KG1 (cell line): ENCODE measurements at regions not wholly inside any gene's neighbourhood (a gene's known extent, or its start where the extent isn't known, plus 50 kb on each side); places are given as distances from the start of the nearest gene placed in this dataset.

ENCODE experiments used
- DNase-seq: peaks from one replicate; lab custom pipeline; 2025; lab: John Stamatoyannopoulos, UW

DNA sequence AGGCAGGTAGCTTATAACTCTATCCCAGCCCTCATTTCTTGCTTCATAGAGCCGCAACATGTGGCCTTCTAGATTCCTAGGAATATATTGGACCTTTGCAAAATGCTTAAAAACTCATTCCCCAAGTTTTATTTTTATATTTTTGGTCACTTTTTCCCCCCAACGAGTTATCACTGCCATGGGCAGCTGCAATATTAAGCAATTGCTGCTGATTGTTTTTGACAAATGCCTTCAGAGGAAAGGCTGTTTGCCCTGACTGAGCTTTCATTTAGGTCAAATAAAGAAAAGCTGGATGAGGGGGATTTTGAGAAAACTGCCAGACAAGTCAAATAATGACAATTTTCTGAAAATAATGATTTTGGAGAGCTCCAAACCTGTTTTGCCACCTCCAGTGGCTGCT is 976.9 kb upstream of the MBL2 start:
- DNase-seq: no peak

DNA sequence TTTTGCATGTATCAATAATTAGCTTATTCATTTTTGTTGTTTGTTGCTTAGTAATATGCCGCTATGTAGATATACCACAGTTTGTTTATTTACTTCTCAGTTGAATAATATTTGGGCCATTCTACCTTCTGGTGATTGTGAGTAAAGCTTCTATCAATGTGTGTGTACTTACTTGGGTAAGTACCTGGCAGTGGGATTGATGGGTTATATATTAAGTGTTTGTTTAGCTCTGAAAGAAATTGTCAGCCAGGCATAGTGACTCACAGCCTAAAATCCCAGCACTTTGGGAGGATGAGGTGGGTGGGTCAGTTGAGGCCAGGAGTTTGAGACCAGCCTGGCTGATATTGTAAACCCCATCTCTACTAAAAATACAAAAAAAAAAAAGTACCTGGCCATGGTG is 975.7 kb upstream of the MBL2 start:
- no peak for DNase-seq

DNA sequence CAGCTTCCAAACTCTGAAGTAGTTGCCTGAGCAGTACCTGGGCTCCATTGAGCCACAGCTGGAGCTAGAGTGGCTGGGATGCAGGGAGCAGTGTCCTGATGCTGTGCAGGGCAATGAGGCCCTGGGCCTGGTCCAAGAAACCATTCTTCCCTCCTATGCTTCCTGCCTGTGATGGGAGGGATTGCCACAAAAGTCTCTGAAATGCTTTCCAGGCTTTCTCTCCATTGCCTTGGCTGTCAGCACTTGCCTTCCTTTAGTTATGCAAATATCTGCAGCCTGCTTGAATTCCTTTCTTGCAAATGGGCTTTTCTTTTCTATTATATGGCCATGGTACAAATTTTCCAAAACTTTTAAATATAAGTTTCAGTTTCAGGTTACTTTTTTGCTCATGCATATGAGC is 972.2 kb upstream of the MBL2 start:
- DNase-seq: no peak

DNA sequence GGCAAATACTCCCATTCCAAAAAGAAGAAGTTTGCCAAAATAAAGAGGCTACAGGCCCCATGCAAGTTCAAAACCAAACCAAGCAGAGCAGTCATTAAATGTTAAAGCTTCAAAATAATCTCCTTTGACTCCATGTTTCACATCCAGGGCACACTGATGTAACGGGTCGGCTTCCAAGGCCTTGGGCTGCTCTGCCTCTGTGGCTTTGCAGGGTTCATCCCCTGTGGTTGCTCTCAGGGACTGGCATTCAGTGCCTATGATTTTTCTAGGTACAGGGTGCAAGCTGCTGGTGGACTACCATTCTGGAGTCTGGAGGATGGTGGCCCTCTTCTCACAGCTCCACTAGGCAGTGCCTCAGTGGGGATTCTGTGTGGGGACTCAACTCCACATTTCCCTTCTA is 971.6 kb upstream of the MBL2 start:
- DNase-seq: no peak

DNA sequence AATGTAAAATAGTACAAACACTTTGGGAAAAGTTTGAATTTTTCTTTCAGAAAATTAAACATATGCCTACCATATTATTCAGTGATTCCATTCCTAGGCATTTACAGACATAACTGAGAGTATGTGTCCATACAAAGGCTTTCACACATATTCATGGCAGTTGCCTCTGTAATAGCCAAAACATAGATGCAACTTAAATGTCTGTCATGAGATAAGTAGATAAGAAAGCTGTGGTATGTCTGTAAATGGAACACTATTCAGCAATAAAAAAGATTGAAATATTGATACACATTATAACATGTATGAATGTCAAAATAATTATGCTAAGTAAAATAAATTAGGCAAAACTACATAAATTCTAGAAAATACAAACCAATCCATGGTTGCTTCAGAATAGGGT is 964.5 kb upstream of the MBL2 start:
- DNase-seq: no peak

DNA sequence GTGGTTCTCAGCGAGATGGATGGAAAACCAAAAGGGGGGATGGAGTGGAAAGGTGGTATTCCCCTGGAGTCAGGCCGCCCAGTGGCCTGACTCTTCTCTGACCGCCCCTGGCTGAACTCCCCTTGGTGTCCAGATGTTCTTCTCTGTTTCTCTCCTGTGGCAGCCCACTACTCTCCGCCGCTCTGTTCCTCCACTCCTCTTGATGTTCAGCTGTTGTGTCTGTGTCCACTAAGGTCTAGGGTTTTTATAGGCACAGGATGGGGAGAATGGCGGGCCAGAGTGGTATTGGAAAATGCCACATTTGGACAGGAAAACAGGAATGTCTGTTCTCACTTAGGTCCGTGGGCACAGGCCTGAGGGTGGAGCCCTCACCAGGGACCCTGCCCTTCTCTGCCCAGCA is 954.3 kb upstream of the MBL2 start:
- no peak for DNase-seq

DNA sequence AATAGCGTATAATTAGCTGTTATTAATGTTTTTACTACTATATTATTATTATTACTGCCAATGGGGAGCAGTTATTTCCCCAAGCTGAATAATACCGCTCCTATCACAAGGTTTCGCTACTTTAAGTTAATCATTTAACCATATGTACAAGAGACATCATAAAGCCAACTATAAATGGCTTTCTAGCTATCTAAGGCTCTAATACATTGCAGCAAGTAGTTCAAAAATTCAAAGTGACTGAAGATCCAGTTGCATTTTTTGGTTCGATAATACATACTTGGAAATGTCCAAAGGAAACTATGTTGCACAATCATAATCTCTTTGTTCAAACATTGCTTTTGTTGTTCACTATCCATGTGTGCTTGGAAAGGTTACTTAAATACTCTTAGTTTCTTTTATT is 952.0 kb upstream of the MBL2 start:
- no peak for DNase-seq

DNA sequence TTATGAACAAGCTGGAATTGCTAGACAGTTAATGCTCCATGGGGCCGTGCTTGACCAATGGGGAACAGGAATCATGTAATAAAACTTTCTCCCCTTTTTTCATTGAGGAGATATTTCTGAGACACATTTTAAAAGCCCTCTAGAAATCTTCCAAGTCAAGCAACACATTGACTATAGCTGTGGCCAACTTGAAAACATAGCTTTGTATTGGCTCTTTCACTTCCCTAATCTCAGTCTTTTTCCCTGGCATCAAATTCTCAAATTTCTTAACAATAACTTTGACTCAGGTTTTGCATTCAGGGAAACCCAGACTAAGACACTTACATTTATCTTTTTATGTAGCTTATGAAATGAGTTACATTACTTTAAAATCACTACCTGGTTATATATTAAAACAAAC is 947.1 kb upstream of the MBL2 start:
- DNase-seq: no peak

DNA sequence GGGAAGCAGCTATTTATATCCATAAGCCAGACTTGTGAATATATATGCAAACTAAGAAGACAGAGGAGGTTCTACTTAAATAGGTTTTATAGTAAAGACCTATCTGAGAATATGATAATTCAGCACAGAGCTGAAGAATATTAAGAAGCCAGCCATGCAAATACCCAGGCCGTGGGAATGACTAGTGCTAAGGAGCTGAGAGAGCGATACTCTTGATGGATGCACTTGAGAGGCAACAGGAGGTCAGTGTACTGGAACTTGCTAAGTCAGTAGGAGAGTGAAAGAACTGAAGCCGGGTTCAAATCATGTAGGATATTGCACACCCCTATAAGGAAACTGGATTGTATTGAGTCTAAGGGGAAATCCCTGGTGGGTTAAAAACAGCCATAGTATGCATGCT is 943.6 kb upstream of the MBL2 start:
- no peak for DNase-seq

DNA sequence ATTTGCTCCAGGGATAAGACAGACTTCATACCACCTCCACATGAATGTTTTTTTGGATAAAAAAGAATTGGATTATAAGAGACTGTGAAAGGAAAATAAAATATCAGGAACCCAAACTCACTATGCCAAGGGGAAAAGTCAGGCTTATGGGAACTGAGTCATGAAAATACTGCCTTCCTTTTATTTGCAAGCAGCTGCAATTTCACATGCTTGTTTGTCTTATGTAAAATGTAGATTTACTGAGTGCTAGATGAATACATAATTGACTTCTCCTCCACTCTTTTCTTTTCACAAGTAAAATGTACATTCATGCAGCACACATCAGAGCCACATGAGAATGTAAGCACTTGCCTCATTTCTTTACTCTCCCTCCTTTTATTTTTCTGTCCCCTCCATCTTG is 940.8 kb upstream of the MBL2 start:
- DNase-seq: no peak

DNA sequence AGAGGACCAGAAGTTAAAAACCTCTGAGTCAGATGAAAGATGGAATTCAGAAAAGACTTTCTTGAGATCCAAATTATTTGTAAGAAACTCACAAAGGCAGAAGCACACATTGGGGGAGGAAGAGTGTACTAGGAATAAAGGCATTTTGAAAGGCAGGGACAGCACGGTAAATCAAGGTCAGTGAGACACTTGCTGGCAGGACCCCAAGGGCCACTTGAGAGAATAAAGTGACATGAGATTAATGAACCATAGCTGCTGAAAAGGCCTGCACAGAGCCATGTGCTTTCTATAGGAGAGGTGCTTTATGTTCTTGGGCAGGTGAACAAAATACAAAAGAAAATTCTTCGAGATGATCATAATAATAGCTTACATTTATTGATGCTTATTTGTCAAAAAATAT is 929.9 kb upstream of the MBL2 start:
- DNase-seq: no peak

DNA sequence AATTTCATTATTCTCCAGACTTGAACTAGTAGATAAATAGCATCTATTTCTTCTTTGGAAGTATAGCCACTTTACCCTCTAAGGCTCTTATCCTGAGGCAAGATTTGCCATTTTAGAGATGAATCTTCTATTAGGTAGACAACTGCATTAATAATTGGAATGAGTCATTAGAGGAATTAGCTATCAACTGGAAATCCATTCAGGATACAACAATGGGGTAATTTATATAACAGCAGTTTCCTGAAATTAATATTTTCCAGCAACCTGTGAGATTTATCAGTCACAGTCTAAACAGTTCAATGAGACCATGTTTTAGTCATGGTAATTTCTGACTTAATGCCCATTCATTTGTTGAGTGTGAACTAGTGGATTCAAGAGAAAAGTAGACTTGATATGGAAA is 928.6 kb upstream of the MBL2 start:
- no peak for DNase-seq

DNA sequence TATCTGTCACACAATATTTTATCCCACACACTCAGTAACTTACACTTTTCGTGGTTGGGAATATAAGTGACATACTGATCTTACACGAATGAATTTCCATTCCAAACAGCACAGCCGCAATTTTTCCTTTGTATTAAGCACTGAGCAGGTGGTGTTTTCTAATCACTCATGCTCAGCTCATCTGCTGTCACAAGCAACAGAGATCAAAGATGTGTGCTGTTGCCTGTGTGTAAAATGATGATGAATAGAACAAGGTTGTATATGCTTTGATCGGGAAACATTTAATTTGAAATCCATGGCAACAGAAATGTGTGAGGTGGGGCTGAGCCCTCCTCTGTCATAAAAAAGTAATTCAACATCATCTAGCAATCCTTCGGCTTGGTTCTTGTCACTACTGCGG is 927.7 kb upstream of the MBL2 start:
- DNase-seq: no peak

DNA sequence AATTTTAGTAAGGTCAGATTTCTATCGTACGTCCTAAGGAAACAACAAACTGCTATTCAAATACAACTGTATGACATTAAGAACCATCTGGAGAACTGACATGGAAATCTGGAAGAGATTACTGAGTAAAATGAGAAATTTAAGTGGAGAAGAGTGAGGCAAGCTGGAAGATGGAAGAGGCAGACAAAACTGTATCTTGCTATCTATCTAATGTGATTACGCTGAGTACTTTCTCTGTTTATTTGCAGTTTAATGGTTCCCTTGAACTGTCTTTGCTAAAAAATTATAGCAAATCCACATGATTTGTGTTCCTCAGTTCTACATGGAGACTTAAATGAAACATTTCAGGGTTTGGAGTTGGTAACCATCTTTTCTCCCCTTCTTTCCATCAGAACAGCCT is 927.1 kb upstream of the MBL2 start:
- no peak for DNase-seq

DNA sequence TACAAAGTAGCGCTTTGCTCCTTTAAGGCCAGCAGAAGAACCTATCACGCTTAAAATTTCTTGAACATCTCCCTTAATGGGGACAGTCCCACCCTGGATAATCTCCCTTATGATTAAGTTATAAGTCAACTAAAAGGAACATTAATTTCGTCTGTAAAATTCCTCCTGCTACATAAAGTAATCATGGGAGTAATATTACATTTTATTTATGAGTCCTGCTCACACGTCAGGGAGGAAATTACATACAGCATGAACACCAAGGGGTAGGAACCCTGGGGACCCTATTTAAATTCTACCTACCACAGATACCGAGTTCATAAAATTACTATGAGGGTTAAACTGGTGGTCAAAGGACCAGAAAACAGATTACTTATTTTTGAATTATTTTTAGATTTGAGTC is 926.6 kb upstream of the MBL2 start:
- no peak for DNase-seq

DNA sequence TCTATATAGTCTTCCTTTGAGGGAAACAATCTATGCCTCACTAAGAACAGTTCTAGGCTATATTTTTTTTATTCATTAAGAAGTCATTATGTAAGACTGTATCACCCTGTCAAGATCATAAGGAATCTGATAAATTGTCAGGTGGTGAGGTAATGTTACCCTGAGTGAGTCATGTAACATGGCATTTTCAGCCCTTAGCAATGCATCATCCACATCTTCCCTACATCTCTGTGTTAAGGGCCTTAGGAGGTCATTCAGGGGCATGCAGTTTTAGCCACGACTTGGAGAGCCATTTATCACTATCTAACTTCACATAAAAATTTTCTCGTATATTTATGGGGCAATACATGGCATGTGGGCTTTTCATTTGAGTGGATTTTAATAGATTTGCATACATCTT is 924.5 kb upstream of the MBL2 start:
- DNase-seq: no peak

DNA sequence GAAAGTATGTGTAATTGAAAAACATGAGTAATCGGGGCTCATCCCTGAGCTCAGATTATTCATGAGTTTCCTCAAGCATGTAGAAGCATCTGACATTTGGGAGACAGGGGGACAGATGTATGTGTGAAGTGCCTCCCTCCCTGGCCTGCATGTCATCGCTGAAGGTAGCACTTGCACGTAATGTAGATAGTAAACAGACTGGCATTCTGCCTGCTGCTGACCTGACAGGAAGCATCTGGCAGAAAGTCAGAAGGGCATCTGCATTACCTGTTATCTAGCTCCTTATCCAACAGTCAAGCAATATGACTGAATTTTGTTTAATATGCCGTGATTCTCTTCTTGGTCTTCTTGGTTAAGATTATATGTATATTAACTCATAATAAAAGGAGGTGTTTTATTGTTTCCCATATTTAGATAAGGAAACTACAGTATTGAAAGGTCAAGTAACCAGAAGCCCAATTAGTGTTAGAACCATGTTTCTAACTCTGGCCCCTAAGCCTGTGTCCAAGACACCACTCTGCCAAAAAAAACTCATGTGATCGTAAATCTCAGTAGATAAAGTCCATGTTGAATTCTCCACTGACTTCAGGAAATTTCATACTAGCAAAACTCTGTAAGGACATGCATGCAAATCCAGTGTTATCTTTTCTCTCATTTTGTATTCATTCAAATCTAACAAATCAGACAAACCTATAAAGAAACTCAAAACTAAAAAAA is 918.1 kb upstream of the MBL2 start:
- no peak for DNase-seq

DNA sequence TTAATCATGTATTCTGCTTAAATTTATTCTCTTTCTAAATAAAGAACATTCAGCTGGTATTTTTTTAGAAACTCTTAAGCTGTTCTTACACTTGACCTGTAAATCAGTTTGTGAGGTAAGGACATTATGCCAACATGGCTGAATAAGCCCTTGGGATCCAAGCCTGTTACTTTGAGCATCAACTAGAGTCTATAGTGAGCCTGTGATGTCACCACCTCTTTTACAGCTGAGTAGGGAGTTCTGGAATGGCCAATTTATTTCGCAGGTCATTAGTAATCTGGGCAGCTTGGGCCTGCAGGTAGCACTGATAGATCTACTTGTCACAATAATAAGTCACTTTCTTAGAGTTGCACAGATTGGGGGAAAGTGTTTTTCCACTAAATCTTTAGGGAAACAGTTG is 915.2 kb upstream of the MBL2 start:
- DNase-seq: no peak

DNA sequence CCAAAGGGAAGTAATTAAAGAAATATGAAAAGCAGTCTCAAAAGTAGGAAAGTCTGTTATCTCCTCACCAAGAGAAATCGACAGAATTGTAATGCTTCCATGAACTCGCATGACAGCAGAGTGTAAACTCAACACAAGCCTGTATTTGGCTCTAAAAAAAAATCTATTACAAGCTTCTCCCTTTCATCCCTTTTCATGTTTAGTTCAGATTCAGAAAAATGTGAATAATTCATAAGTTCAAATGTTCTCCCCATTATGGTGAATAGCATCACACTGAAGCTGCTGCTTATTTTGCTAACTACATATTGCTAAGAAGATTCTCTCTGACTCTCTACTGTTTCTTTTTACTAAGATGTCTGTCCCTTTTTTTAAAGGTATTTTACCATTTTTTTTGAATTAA is 910.3 kb upstream of the MBL2 start:
- no peak for DNase-seq

DNA sequence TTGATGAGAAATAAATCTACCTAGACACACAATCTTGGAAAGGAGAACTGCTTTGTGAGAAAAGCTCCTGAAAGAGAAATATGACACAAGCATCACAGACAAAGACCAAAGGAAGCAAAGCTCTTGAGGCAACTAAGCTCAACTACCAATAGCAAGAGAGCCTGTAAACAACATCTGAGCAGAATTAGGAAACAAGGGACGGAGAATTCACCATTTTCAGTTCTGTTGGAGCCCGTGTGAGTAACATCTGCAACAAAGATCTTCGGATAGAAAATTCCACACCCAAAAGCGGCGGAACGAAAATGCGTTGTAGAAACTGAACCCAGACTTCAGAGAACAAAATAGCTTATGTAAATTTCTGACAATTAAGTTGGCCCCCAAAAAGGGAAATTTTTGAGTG is 909.9 kb upstream of the MBL2 start:
- no peak for DNase-seq

DNA sequence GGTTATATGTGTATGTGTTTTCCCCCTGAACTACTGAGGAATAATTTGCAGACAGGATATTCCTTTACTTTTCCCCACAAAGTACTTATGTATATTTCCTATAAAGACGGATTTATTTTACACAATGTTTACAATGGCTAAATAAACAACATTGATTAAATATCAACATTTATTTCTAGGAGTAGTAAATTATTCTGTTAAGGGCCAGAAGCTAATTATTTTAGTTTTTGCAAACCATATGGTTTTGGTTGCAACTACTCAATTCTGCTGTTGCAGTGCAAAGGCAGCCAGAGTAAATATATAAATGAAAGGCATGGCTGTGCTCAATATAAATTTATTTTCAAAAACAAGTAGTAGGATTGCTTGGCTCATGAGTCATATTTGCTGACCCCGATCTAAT is 907.1 kb upstream of the MBL2 start:
- no peak for DNase-seq

DNA sequence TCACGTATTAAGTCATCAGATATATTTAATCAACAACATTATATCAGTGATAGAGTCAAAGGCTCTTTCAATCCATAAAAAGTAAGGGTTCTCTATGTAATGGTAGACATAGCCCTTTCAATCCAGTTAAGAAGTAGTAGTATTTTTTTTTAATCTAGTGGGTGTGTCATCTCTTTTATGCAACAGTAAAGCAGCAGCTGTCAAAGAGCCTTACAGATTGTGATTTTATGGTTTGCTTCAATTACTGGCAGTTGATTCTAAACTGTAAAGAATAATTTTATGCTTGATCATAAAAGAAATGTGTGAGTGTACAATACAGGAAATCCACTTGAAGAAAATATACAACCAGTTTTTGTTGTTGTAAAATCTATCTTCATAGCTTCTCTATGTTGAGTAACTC is 902.6 kb upstream of the MBL2 start:
- DNase-seq: no peak

DNA sequence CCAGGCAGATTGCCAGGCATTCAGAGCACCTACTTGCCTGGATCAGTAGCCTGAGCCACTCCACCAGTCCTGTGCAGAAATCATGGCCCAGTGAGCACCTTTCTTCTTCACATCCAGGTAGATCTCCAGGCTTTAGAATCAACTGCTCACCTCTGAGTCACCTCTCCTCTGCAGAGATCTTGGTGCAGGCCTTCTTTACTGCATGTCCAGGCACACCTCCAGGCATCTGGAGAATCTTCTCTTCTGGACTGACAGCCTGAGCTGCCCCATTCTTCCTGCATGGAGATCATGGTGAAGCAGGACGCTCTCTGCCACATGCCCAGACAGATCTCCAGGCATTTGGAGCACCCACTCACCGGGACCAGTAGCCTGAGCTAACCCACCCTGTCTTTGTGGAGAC is 894.5 kb upstream of the MBL2 start:
- DNase-seq: no peak

DNA sequence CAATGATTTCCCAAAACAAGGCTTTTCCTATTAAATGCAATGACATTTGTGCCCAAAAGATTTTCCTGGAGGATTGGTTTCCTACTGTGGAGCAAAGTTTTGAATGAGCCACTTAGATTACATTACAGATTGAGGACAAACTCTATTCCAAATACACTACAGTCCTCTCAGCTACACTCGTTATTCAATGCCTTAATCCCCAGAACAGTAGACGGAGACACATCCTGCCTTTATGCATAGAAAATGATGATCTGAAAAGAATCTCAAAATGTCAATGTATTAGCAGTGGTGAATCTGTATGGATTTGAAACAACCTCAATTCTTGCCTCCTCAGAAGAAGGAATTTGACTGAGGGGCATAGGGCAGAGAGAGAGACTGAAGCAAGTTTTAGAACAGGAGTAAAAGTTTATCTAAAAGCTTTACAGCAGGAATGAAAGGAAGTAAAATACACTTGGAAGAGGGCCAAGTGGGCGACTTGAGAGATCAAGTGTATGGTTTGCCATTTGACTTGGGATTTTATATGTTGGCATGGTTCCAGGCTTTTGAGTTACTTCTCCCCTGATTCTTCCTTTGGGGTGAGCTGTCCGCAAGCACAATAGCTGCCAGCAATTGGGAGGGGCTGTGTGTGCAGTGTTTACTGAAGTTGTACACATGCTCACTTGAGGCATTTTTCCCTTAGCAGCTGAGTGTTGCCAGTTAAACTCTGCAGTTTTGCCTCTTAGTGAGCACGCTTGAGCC is 891.9 kb upstream of the MBL2 start:
- DNase-seq: no peak
